ENCODE measurements at regions not wholly inside any gene's neighbourhood (a gene's known extent, or its start where the extent isn't known, plus 50 kb on each side); places are given as distances from the start of the nearest gene placed in this dataset.
"Not testable (repeated sequence)": the region's sequence is repeated elsewhere in the genome, so short reads cannot be mapped to it uniquely, and the experiment has no call there.

DNA sequence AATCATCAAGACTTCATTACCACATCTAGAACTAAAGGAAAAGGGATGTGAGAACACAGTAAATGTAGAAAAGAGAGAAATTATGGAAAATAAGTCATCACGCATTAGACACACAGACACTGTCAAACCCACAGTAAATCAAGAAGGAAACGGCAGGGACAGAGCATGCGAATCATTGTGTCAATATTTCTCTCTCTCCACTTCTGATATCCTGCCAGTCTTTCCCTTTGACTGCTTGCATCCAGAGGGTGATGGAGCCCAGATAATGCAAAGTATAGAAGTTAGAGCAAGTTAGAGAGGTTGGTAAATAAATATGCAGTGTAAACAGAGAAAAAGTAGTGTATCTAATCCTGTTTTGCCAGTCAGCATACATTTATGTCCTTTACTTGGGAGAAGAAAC lies 706.8 kb upstream of the ANO3 start:
- no peak for DNase-seq
- Mint-ChIP-seq H3K4me1 (no peaks in the 10 kb centered on the region), H3K9me3 (peaks cover 13 to 15% of the 10 kb centered on the region in 2 donors), H3K27ac (no peak overlapping the region), H3K4me3 (no peak overlapping the region), H3K27me3 (ENCODE audit: low read depth in 2 of 2) (no peaks in the 10 kb centered on the region), H3K36me3 (no peaks in the 10 kb centered on the region)
- 88% methylated on average over 3 of the region's 3 CpGs for WGBS (ENCODE audit: insufficient coverage)
- TF ChIP-seq, protein P1, sequence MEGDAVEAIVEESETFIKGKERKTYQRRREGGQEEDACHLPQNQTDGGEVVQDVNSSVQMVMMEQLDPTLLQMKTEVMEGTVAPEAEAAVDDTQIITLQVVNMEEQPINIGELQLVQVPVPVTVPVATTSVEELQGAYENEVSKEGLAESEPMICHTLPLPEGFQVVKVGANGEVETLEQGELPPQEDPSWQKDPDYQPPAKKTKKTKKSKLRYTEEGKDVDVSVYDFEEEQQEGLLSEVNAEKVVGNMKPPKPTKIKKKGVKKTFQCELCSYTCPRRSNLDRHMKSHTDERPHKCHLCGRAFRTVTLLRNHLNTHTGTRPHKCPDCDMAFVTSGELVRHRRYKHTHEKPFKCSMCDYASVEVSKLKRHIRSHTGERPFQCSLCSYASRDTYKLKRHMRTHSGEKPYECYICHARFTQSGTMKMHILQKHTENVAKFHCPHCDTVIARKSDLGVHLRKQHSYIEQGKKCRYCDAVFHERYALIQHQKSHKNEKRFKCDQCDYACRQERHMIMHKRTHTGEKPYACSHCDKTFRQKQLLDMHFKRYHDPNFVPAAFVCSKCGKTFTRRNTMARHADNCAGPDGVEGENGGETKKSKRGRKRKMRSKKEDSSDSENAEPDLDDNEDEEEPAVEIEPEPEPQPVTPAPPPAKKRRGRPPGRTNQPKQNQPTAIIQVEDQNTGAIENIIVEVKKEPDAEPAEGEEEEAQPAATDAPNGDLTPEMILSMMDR (IDR thresholded peaks at IDR 0.05): no peak
- intact Hi-C loops (cut with micrococcal nuclease): no loop called here
- Histone ChIP-seq H3K9me3 (ENCODE audit: control insufficient read depth, insufficient read depth, low read length) (no peaks in the 10 kb centered on the region), H3K4me3 (ENCODE audit: low read length) (no peak overlapping the region), H3K27me3 (ENCODE audit: control insufficient read depth, insufficient read depth, low read length) (no peaks in the 10 kb centered on the region), H3K27ac (ENCODE audit: low read length) (no peak overlapping the region), H3K36me3 (ENCODE audit: control insufficient read depth, insufficient read depth, low read length) (no peaks in the 10 kb centered on the region), H3K4me1 (ENCODE audit: control insufficient read depth, insufficient read depth, low read length) (no peaks in the 10 kb centered on the region)
- ATAC-seq: no peak

DNA sequence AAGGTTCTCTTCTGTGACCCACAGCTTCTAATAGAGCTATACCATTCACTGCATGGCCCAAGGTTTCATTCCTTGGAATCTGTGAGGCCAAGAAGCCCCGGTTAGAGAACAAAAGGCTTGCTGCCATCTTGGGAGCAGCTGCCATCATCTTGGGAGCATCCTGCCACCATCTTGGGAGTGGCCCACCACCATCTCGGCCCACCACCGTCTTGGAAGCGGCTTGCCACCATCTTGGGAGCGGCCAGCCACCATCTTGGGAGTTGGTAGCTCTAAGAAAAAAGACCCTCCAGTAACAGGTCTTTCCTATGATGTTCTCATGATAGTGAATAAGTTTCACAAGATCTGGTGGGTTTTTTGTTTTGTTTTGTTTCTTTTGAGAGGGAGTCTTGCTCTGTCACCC lies 703.9 kb upstream of the ANO3 start:
- no peak for ATAC-seq
- no peak for DNase-seq
- intact Hi-C loops (cut with micrococcal nuclease): no loop called here
- Mint-ChIP-seq H3K4me3 (no peak overlapping the region), H3K27me3 (ENCODE audit: low read depth in 2 of 2) (no peaks in the 10 kb centered on the region), H3K27ac (no peak overlapping the region), H3K9me3 (peaks cover 14 to 15% of the 10 kb centered on the region in 2 donors), H3K4me1 (no peaks in the 10 kb centered on the region), H3K36me3 (no peaks in the 10 kb centered on the region)
- H3K36me3 ChIP-seq (ENCODE audit: control insufficient read depth, insufficient read depth, low read length): no peaks in the 10 kb centered on the region
- no peak overlapping the region for H3K4me3 ChIP-seq (ENCODE audit: low read length)
- TF ChIP-seq, protein P1 (IDR thresholded peaks at IDR 0.05): no peak
- no peaks in the 10 kb centered on the region for H3K4me1 ChIP-seq (ENCODE audit: control insufficient read depth, insufficient read depth, low read length)
- no peaks in the 10 kb centered on the region for H3K9me3 ChIP-seq (ENCODE audit: control insufficient read depth, insufficient read depth, low read length)
- no peaks in the 10 kb centered on the region for H3K27me3 ChIP-seq (ENCODE audit: control insufficient read depth, insufficient read depth, low read length)
- no peak overlapping the region for H3K27ac ChIP-seq (ENCODE audit: low read length)
- 77% methylated on average over 5 of the region's 5 CpGs for WGBS (ENCODE audit: insufficient coverage)

DNA sequence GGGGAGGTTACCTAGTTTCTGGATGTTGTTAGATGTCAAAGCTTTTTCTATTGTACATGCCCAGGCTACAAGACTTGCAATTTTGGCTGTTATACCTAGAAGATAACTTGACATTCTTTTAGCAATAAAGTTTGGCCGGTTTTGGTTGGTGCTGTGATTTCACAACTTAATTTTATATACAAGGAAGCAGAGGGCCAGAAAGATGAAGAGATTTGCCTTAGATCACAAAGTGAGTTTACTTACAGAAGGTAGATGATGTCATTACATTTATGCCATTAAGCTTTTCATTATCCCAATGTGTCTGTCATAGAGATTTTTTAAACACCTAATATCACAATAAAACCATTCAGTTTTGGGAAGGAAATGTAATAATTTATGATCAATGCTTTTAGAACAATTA lies 698.7 kb upstream of the ANO3 start:
- 90% methylated on average over 1 of the region's 1 CpG for WGBS (ENCODE audit: insufficient coverage)
- H3K27me3 Mint-ChIP-seq (ENCODE audit: low read depth in 2 of 2): no peaks in the 10 kb centered on the region
- DNase-seq (no peak), ATAC-seq (no peak)
- H3K9me3 Mint-ChIP-seq: peaks cover 3 to 10% of the 10 kb centered on the region in 2 donors
- H3K4me1 ChIP-seq (ENCODE audit: control insufficient read depth, insufficient read depth, low read length): no peaks in the 10 kb centered on the region
- TF ChIP-seq, protein P1 (IDR thresholded peaks at IDR 0.05): no peak
- H3K27ac ChIP-seq (ENCODE audit: low read length): no peak overlapping the region
- intact Hi-C loops (cut with micrococcal nuclease): no loop called here
- no peaks in the 10 kb centered on the region for H3K9me3 ChIP-seq (ENCODE audit: control insufficient read depth, insufficient read depth, low read length)
- H3K36me3 Mint-ChIP-seq: no peaks in the 10 kb centered on the region
- no peaks in the 10 kb centered on the region for H3K4me1 Mint-ChIP-seq
- H3K27ac Mint-ChIP-seq: no peak overlapping the region
- no peaks in the 10 kb centered on the region for H3K36me3 ChIP-seq (ENCODE audit: control insufficient read depth, insufficient read depth, low read length)
- no peak overlapping the region for H3K4me3 Mint-ChIP-seq
- H3K27me3 ChIP-seq (ENCODE audit: control insufficient read depth, insufficient read depth, low read length): no peaks in the 10 kb centered on the region
- H3K4me3 ChIP-seq (ENCODE audit: low read length): no peak overlapping the region

GRCh38 chr11:25649220-25649619 lies 682.7 kb upstream of the ANO3 start:
- H3K4me1 ChIP-seq (ENCODE audit: control insufficient read depth, insufficient read depth, low read length); DNase-seq; H3K27ac Mint-ChIP-seq; H3K4me3 ChIP-seq (ENCODE audit: low read length); H3K36me3 Mint-ChIP-seq; intact Hi-C loops (cut with micrococcal nuclease); H3K36me3 ChIP-seq (ENCODE audit: control insufficient read depth, insufficient read depth, low read length); H3K4me3 Mint-ChIP-seq; H3K27ac ChIP-seq (ENCODE audit: low read length); ATAC-seq; H3K27me3 ChIP-seq (ENCODE audit: control insufficient read depth, insufficient read depth, low read length); H3K9me3 ChIP-seq (ENCODE audit: control insufficient read depth, insufficient read depth, low read length); H3K4me1 Mint-ChIP-seq; H3K27me3 Mint-ChIP-seq (ENCODE audit: low read depth in 2 of 2): not testable (repeated sequence)
- whole genome bisulfite sequencing (ENCODE audit: insufficient coverage): 95% methylated on average over 12 of the region's 12 CpGs
- H3K9me3 Mint-ChIP-seq: peaks cover 13 to 15% of the 10 kb centered on the region in 2 donors

Measured in natural killer cell (primary cell).